ENCODE measurements at regions not wholly inside any gene's neighbourhood (a gene's known extent, or its start where the extent isn't known, plus 50 kb on each side); places are given as distances from the start of the nearest gene placed in this dataset.
A peak's percentile ranks its signal among the peaks of the same experiment; 100 is the strongest.
"Not testable (repeated sequence)": the region's sequence is repeated elsewhere in the genome, so short reads cannot be mapped to it uniquely, and the experiment has no call there.

GRCh38 chr5:142236673-142237290 lies 88.0 kb downstream of the SPRY4 start:
- H3K27me3 Mint-ChIP-seq; H3K9me3 Mint-ChIP-seq (ENCODE audit: low read depth); H3K36me3 Mint-ChIP-seq (ENCODE audit: low read depth); DNase-seq; H3K4me3 Mint-ChIP-seq; H3K27ac Mint-ChIP-seq; intact Hi-C loops (cut with DNase I, micrococcal nuclease); H3K4me1 Mint-ChIP-seq; POLR2A ChIA-PET; ATAC-seq: not testable (repeated sequence)
- CTCF ChIA-PET: interaction anchor here (0.6 to 1.5 kb wide), 3 partner anchors 19 to 630 kb away, joined by 3 read pairs; no protein-coding TSS in a partner anchor

DNA sequence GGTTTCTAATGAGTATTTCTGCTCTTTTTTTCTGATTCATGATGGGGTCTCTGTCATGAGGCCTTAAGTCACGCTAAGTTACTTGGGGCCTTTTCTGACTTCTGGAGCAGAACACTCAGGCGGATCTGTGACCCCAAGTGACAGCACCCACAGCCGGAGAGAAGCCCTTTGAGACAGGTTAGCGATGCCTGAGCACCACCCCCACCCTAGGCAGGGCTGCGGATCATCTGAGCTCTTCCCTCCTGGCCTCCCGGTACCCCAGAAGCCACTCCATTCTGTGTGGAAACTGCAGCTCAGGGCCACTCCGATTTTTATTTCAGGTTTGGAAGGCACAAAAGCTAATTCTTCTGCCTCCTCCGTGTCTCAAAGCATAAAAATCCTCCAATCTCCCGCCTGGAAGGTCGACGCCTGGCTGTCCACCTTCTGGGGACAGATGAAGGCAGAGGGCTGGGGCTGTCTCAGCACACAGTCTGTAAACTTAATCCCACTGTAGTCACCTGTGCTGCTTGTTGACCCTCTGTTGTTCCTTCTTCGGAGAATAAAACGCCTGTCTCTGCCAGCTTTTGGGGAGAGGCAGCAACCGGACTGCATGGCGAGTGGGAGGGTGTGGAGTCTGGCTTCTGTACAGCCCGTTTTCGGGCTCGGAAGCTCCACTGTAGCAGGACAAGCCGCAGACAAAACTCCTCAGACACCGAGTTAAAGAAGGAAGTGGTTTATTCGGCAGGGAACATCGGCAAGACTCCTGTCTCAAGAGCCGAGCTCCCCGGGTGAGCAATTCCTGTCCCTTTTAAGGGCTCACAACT lies 88.8 kb downstream of the SPRY4 start:
- intact Hi-C loops (cut with DNase I, micrococcal nuclease): loop anchor here in 1 of 2 experiments (1.0 kb wide), 1 partner anchor 13 kb away; no protein-coding TSS in a partner anchor
- DNase-seq: no peak
- Mint-ChIP-seq H3K27me3 (peaks cover 4% of the 10 kb centered on the region), H3K27ac (no peak overlapping the region), H3K4me3 (no peak overlapping the region), H3K36me3 (ENCODE audit: low read depth) (no peaks in the 10 kb centered on the region), H3K4me1 (peaks cover 9% of the 10 kb centered on the region), H3K9me3 (ENCODE audit: low read depth) (no peaks in the 10 kb centered on the region)
- CTCF ChIA-PET: interaction anchor here (0.6 to 0.7 kb wide), 4 partner anchors 18 to 629 kb away, joined by 3 read pairs; no protein-coding TSS in a partner anchor
- POLR2A ChIA-PET: no interaction called here
- no peak for ATAC-seq

GRCh38 chr5:142235050-142235797 lies 89.6 kb downstream of the SPRY4 start:
- DNase-seq: peak; percentile 52
- peak; percentile 95 for ATAC-seq
- H3K27ac Mint-ChIP-seq: no peak overlapping the region
- H3K4me3 Mint-ChIP-seq: no peak overlapping the region
- ChIA-PET CTCF (interaction anchor here (0.6 to 0.7 kb wide), 3 partner anchors 25 to 160 kb away, joined by 3 read pairs; no protein-coding TSS in a partner anchor), POLR2A (no interaction called here)
- intact Hi-C loops (cut with DNase I, micrococcal nuclease): loop anchor here in 1 of 2 experiments (1.0 kb wide), 1 partner anchor 12 kb away; no protein-coding TSS in a partner anchor
- peaks cover 4% of the 10 kb centered on the region for H3K27me3 Mint-ChIP-seq
- H3K4me1 Mint-ChIP-seq: peaks cover 9% of the 10 kb centered on the region
- no peaks in the 10 kb centered on the region for H3K36me3 Mint-ChIP-seq (ENCODE audit: low read depth)
- H3K9me3 Mint-ChIP-seq (ENCODE audit: low read depth): no peaks in the 10 kb centered on the region

DNA sequence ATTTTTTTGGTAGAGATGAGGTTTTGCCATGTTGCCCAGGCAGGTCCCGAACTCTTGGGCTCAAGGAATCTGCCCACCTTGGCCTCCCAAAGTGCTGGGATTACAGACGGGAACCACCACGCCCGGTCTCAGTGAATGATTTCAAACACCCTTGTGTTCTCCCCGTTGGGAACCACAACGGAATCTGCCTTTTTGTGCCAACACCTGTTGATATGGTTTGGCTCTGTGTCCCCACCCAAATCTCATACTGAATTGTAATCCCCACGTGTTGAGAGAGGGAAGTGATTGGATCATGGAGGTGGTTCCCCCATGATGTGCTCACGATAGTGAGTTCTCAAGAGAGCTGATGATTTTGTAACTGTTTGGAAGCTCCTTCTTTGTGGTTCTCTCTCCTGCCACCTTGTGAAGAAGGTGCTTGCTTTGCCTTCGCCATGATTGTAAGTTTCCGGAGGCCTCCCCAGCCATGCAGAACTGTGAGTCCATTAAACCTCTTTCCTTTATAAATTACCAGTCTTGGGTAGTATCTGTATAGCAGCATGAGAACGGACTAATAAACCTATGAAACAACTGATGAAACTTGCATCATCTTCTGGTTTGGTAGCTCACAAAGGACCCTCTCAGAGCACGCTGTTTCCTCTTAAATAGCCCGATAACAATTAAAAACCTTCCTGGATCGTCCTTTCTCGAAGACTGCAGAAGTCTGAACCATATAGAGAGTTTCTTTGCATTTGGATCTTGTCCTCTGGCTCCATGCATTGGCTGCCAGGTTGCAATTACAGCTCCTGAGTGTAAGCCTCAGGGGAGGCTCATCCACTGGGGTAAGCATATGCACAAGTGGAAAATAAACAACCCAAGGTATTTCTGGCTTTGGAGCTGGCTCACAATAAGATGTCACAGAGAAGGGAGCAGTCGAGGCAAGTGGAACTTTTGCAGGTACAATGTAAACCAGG lies 91.5 kb downstream of the SPRY4 start:
- Mint-ChIP-seq H3K36me3 (ENCODE audit: low read depth) (no peaks in the 10 kb centered on the region), H3K9me3 (ENCODE audit: low read depth) (no peaks in the 10 kb centered on the region), H3K27me3 (peaks cover 4% of the 10 kb centered on the region), H3K4me3 (no peak overlapping the region), H3K27ac (no peak overlapping the region), H3K4me1 (peaks cover 9% of the 10 kb centered on the region)
- ATAC-seq: no peak
- intact Hi-C loops (cut with DNase I, micrococcal nuclease): no loop called here
- DNase-seq: no peak
- ChIA-PET CTCF (interaction anchor here (0.5 to 1.4 kb wide), 4 partner anchors 10 to 222 kb away, joined by 3 read pairs; no protein-coding TSS in a partner anchor), POLR2A (interaction anchor here (0.5 kb wide), 1 partner anchor 1127 kb away, joined by 3 read pairs; no protein-coding TSS in a partner anchor)

GRCh38 chr5:142230949-142231348 lies 93.9 kb downstream of the SPRY4 start:
- H3K4me3 Mint-ChIP-seq; H3K4me1 Mint-ChIP-seq; H3K9me3 Mint-ChIP-seq (ENCODE audit: low read depth); POLR2A ChIA-PET; CTCF ChIA-PET; intact Hi-C loops (cut with DNase I, micrococcal nuclease); DNase-seq; H3K36me3 Mint-ChIP-seq (ENCODE audit: low read depth); H3K27me3 Mint-ChIP-seq; ATAC-seq; H3K27ac Mint-ChIP-seq: not testable (repeated sequence)

DNA sequence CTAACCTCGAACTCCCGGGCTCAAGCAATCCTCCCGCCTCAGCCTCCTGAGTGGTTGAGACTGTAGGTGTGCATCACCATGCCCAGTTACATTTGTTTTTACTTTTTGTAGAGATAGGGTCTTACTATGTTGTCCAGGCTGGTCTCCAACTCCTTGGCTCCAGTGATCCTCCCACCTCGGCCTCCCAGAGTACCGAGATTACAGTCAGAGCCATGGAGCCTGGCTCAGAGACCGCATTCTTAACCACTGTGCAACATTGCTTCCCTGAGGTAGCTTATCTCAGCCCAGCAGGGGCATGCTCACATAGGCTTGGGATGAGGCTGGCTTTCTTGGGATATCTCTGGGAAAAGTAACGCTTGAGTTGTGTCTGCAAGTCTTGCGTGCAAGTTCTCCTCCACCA lies 99.7 kb downstream of the SPRY4 start:
- Mint-ChIP-seq H3K27ac (no peak overlapping the region), H3K4me1 (peaks cover 30% of the 10 kb centered on the region), H3K9me3 (ENCODE audit: low read depth) (no peaks in the 10 kb centered on the region), H3K36me3 (ENCODE audit: low read depth) (no peaks in the 10 kb centered on the region), H3K27me3 (no peaks in the 10 kb centered on the region), H3K4me3 (no peak overlapping the region)
- intact Hi-C loops (cut with DNase I, micrococcal nuclease): no loop called here
- DNase-seq (no peak), ATAC-seq (no peak)
- CTCF ChIA-PET: interaction anchor here (0.6 to 0.7 kb wide), 2 partner anchors 175 to 488 kb away, joined by 3 read pairs; no protein-coding TSS in a partner anchor
- POLR2A ChIA-PET: no interaction called here

DNA sequence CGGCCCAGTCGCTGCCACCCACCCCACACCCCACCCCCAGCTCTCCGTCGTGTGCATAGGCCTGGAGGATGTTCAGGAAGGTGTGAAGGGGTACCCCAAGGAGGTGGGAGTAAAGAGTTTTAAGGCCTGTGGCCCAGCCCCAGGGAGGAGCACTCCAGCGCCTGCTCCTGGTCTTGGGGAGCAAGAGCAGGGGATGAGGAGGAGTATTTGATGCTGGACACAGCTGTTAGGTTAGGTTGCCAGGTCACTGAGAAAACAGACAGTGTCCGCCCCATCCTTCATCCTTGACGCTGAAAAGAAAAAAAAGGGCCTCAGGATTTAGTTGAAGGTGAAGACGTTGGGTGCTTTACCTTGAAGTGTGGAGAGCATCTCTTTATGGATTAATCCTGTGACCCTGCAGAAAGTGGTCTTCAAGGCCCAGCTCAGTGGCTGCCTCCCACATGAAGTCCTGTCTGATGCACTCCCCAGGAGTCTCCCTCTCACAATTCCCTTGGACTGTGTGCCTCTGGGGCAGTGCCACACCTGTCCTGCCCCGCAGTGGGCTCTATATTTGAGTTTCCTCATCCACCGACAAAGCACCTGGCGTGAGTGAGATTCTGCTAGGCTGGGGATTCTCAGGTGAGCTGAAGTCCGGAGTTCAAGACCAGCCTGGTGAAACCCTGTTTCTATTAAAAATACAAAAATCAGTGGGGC lies 101.8 kb downstream of the SPRY4 start:
- POLR2A ChIA-PET: interaction anchor here (0.6 kb wide), 1 partner anchor 354 kb away, joined by 3 read pairs; no protein-coding TSS in a partner anchor
- H3K4me3 Mint-ChIP-seq: no peak overlapping the region

GRCh38 chr5:142222225-142222865 lies 102.5 kb downstream of the SPRY4 start:
- Mint-ChIP-seq H3K9me3 (ENCODE audit: low read depth) (no peaks in the 10 kb centered on the region), H3K4me3 (no peak overlapping the region), H3K4me1 (peaks cover 30% of the 10 kb centered on the region), H3K27ac (no peak overlapping the region), H3K27me3 (no peaks in the 10 kb centered on the region), H3K36me3 (ENCODE audit: low read depth) (no peaks in the 10 kb centered on the region)
- POLR2A ChIA-PET: no interaction called here
- intact Hi-C loops (cut with DNase I, micrococcal nuclease): loop anchor here in 1 of 2 experiments (2.0 to 5.0 kb wide), 2 partner anchors 216 to 325 kb away; no protein-coding TSS in a partner anchor
- ATAC-seq (no peak), DNase-seq (no peak)
- CTCF ChIA-PET: interaction anchor here (1.3 kb wide), 1 partner anchor 104 kb away, joined by 4 read pairs; no protein-coding TSS in a partner anchor

More for the DNA sequence above, 101.8 kb downstream of the SPRY4 start:
- ATAC-seq (peak; percentile 3), DNase-seq (no peak)
- Mint-ChIP-seq H3K27ac (peak overlapping the region; percentile 42), H3K27me3 (no peaks in the 10 kb centered on the region), H3K36me3 (ENCODE audit: low read depth) (no peaks in the 10 kb centered on the region), H3K4me1 (peaks cover 30% of the 10 kb centered on the region), H3K9me3 (ENCODE audit: low read depth) (no peaks in the 10 kb centered on the region)
- intact Hi-C loops (cut with DNase I, micrococcal nuclease): loop anchor here in 1 of 2 experiments (1.0 to 5.0 kb wide), 5 partner anchors 12 to 324 kb away; partner anchors contain the start of gene SPRY4
- CTCF ChIA-PET: interaction anchor here (0.8 to 1.3 kb wide), 4 partner anchors 10 to 122 kb away, joined by 3 to 5 read pairs (median 4); no protein-coding TSS in a partner anchor

- POLR2A ChIA-PET: no interaction called here
- Mint-ChIP-seq H3K9me3 (ENCODE audit: low read depth) (no peaks in the 10 kb centered on the region), H3K4me3 (no peak overlapping the region), H3K27ac (no peak overlapping the region), H3K36me3 (ENCODE audit: low read depth) (no peaks in the 10 kb centered on the region), H3K4me1 (peaks cover 30% of the 10 kb centered on the region), H3K27me3 (no peaks in the 10 kb centered on the region)
- intact Hi-C loops (cut with DNase I, micrococcal nuclease): loop anchor here in 1 of 2 experiments (5.0 kb wide), 1 partner anchor 326 kb away; no protein-coding TSS in a partner anchor
- CTCF ChIA-PET: interaction anchor here (0.6 to 0.7 kb wide), 2 partner anchors 57 to 328 kb away, joined by 3 read pairs; no protein-coding TSS in a partner anchor
- ATAC-seq: no peak
- no peak for DNase-seq
Measured at GRCh38 chr5:142221091-142221860, 103.5 kb downstream of the SPRY4 start.

Data from activated CD4-positive, alpha-beta T cell treated with anti-CD3 and anti-CD28 coated beads for 36 hours (primary cell).